ENCODE measurements at regions not wholly inside any gene's neighbourhood (a gene's known extent, or its start where the extent isn't known, plus 50 kb on each side); places are given as distances from the start of the nearest gene placed in this dataset.

- TF ChIP-seq CTCF (IDR thresholded peaks at IDR 0.05; ENCODE audit: low read depth, low read length) (no peak), EZH2phosphoT487 (IDR thresholded peaks at IDR 0.05; ENCODE audit: low read depth) (no peak)
These were observed 445.8 kb downstream of the HTR1B start for GRCh38 chr6:77017537-77017936.

Data from OCI-LY3 (cell line).